ENCODE measurements at regions not wholly inside any gene's neighbourhood (a gene's known extent, or its start where the extent isn't known, plus 50 kb on each side); places are given as distances from the start of the nearest gene placed in this dataset.

- no peaks in the 10 kb centered on the region for H3K4me1 ChIP-seq (ENCODE audit: control insufficient read depth, insufficient read depth, low read length)
- no peaks in the 10 kb centered on the region for H3K36me3 ChIP-seq (ENCODE audit: control insufficient read depth in 2 of 2, insufficient read depth in 1 of 2, low read length in 2 of 2)
- TF ChIP-seq ZNF558 (tag by site-specific recombination; IDR thresholded peaks at IDR 0.05) (no peak), MYNN (tag by site-specific recombination; IDR thresholded peaks at IDR 0.05; ENCODE audit: borderline replicate concordance) (0 out of 2 replicates have a peak, but pooled peaks have one; percentile 16), ZFP3 (tag by site-specific recombination; IDR thresholded peaks at IDR 0.05; ENCODE audit: low read depth) (no peak), ZBTB17 (tag by site-specific recombination; IDR thresholded peaks at IDR 0.05) (0 out of 2 replicates have a peak, but pooled peaks have one; percentile 23), GLIS1 (tag by site-specific recombination; IDR thresholded peaks at IDR 0.05) (peak; percentile 52; the same call in 1 of the 2 replicates), ZNF311 (tag by site-specific recombination; IDR thresholded peaks at IDR 0.05; ENCODE audit: borderline replicate concordance) (no peak), ZNF214 (tag by site-specific recombination; IDR thresholded peaks at IDR 0.05; ENCODE audit: borderline replicate concordance) (no peak)
- H3K27ac ChIP-seq (ENCODE audit: extremely low read depth, low read depth, low read length), result no peak overlapping the region
- POLR2A ChIA-PET, result no interaction called here
- H3K9me3 ChIP-seq (ENCODE audit: control insufficient read depth, insufficient read depth, low read depth, low read length), result no peaks in the 10 kb centered on the region
- H3K4me3 ChIP-seq (ENCODE audit: low read depth, low read length), result no peak overlapping the region
- CTCF ChIA-PET, result interaction anchor here (0.7 to 0.8 kb wide), 2 partner anchors 470 to 1212 kb away, joined by 3 to 4 read pairs; no protein-coding TSS in a partner anchor
Measured at GRCh38 chr9:108636013-108636412, 219.8 kb downstream of the ACTL7B start.

- Histone ChIP-seq H3K9me3 (ENCODE audit: control insufficient read depth, insufficient read depth, low read depth, low read length) (no peaks in the 10 kb centered on the region), H3K4me1 (ENCODE audit: control insufficient read depth, insufficient read depth, low read length) (no peaks in the 10 kb centered on the region), H3K36me3 (ENCODE audit: control insufficient read depth in 2 of 2, insufficient read depth in 1 of 2, low read length in 2 of 2) (no peaks in the 10 kb centered on the region), H3K4me3 (ENCODE audit: low read depth, low read length) (no peak overlapping the region), H3K27ac (ENCODE audit: extremely low read depth, low read depth, low read length) (no peak overlapping the region)
- ChIA-PET CTCF (interaction anchor here (0.8 kb wide), 1 partner anchor 1211 kb away, joined by 3 read pairs; no protein-coding TSS in a partner anchor), POLR2A (no interaction called here)
- no peak for TF ChIP-seq ZNF48 (tag by site-specific recombination; IDR thresholded peaks at IDR 0.05)
- TF ChIP-seq, protein P1, sequence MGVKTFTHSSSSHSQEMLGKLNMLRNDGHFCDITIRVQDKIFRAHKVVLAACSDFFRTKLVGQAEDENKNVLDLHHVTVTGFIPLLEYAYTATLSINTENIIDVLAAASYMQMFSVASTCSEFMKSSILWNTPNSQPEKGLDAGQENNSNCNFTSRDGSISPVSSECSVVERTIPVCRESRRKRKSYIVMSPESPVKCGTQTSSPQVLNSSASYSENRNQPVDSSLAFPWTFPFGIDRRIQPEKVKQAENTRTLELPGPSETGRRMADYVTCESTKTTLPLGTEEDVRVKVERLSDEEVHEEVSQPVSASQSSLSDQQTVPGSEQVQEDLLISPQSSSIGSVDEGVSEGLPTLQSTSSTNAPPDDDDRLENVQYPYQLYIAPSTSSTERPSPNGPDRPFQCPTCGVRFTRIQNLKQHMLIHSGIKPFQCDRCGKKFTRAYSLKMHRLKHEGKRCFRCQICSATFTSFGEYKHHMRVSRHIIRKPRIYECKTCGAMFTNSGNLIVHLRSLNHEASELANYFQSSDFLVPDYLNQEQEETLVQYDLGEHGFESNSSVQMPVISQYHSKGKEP (tag by site-specific recombination; IDR thresholded peaks at IDR 0.05), result no peak
- peak; percentile 76 for TF ChIP-seq ZNF341 (tag by site-specific recombination; IDR thresholded peaks at IDR 0.05; ENCODE audit: low read depth)
- TF ChIP-seq ZNF488 (tag by site-specific recombination; IDR thresholded peaks at IDR 0.05), result no peak
- TF ChIP-seq ZBTB10 (tag by site-specific recombination; IDR thresholded peaks at IDR 0.05), result no peak
- TF ChIP-seq ZNF133 (tag by site-specific recombination; IDR thresholded peaks at IDR 0.05), result no peak
- TF ChIP-seq ZNF433 (tag by site-specific recombination; IDR thresholded peaks at IDR 0.05; ENCODE audit: low read depth), result no peak
- no peak for TF ChIP-seq ZNF138 (tag by site-specific recombination; IDR thresholded peaks at IDR 0.05; ENCODE audit: borderline replicate concordance)
- no peak for TF ChIP-seq ZNF548 (tag by site-specific recombination; IDR thresholded peaks at IDR 0.05)
Measured at GRCh38 chr9:108634672-108635462, 220.9 kb downstream of the ACTL7B start.
